Neural cell (in vitro differentiated cells): ENCODE measurements at regions not wholly inside any gene's neighbourhood (a gene's known extent, or its start where the extent isn't known, plus 50 kb on each side); places are given as distances from the start of the nearest gene placed in this dataset.

Experiments
- CTCF ChIP-seq: fragments of 450-650 bp; IDR thresholded peaks from 2 replicates; pipeline ENCODE4 v1.5.1; 2014; ENCODE audit warnings: antibody characterized with exemption, mild to moderate bottlenecking, moderate library complexity; ENCODE audit not compliant: poor library complexity, severe bottlenecking
- EP300 ChIP-seq: fragments of 450-650 bp; conservative IDR thresholded peaks from 2 replicates; pipeline ENCODE4 v1.6.1; 2014; ENCODE audit warnings: antibody characterized with exemption, mild to moderate bottlenecking, moderate library complexity; ENCODE audit not compliant: poor library complexity, severe bottlenecking
- MXI1 ChIP-seq: fragments of 450-650 bp; conservative IDR thresholded peaks from 2 replicates; pipeline ENCODE4 v1.6.1; 2014; ENCODE audit warnings: antibody characterized with exemption, mild to moderate bottlenecking; ENCODE audit not compliant: poor library complexity, severe bottlenecking
- POLR2AphosphoS5 ChIP-seq: IDR thresholded peaks from 2 replicates; pipeline ENCODE4 v1.6.1; 2012
- RAD21 ChIP-seq: fragments of 450-650 bp; conservative IDR thresholded peaks from 2 replicates; pipeline ENCODE4 v1.6.1; 2014; ENCODE audit warnings: antibody characterized with exemption, mild to moderate bottlenecking, moderate library complexity
- SMC3 ChIP-seq: fragments of 450-650 bp; conservative IDR thresholded peaks from 2 replicates; pipeline ENCODE4 v1.6.1; 2014; ENCODE audit warnings: antibody characterized with exemption, mild to moderate bottlenecking, moderate library complexity; ENCODE audit not compliant: poor library complexity
- TAF1 ChIP-seq: IDR thresholded peaks from 2 replicates; pipeline ENCODE4 v1.6.1; 2012; ENCODE audit warnings: low read depth

- no peak for TF ChIP-seq TAF1
- TF ChIP-seq RAD21 = no peak
- no peak for TF ChIP-seq EP300
- no peak for TF ChIP-seq CTCF
- TF ChIP-seq POLR2AphosphoS5 = no peak
- no peak for TF ChIP-seq MXI1
- no peak for TF ChIP-seq SMC3
Observed at GRCh38 chr2:191514613-191515012, 163.3 kb upstream of the NABP1 start.
